GM23338 (cell line): ENCODE measurements at regions not wholly inside any gene's neighbourhood (a gene's known extent, or its start where the extent isn't known, plus 50 kb on each side); places are given as distances from the start of the nearest gene placed in this dataset.

ENCODE experiments used
- ATAC-seq: fragments of 200-7000 bp; cut with Tn5 transposase; 3 replicates; pipeline ENCODE4 v1.9.1; 2020
- DNase-seq: peaks from one replicate; pipeline ENCODE4 v3.0.0-alpha.2; 2015; ENCODE audit warnings: low spot score
- H2AFZ ChIP-seq: fragments of 200-600 bp; sonication (generic); 2 replicates; pipeline ENCODE4 v1.8.0; 2016; ENCODE audit warnings: antibody characterized with exemption, mild to moderate bottlenecking, moderate library complexity
- H3F3A ChIP-seq: fragments of 200-600 bp; sonication (generic); replicated peaks from 2 replicates; pipeline ENCODE4 v1.8.0; 2017; ENCODE audit warnings: antibody characterized with exemption, mixed run types, low read depth
- H3K27ac ChIP-seq: fragments of 200-600 bp; sonication (generic); 2 replicates; pipeline ENCODE4 v1.6.1; 2016; ENCODE audit warnings: low read depth
- H3K27me3 ChIP-seq: fragments of 200-600 bp; sonication (generic); 2 replicates; pipeline ENCODE4 v1.8.0; 2016; ENCODE audit warnings: mild to moderate bottlenecking, mixed run types, moderate library complexity; ENCODE audit not compliant: insufficient read depth
- H3K36me3 ChIP-seq: fragments of 200-600 bp; sonication (generic); 2 replicates; pipeline ENCODE4 v1.8.0; 2016; ENCODE audit warnings: mild to moderate bottlenecking; ENCODE audit not compliant: insufficient read depth
- H3K4me1 ChIP-seq: fragments of 200-600 bp; sonication (generic); 2 replicates; pipeline ENCODE4 v1.8.0; 2016; ENCODE audit warnings: mild to moderate bottlenecking, moderate library complexity; ENCODE audit not compliant: insufficient read depth
- H3K4me2 ChIP-seq: fragments of 200-600 bp; sonication (generic); 2 replicates; pipeline ENCODE4 v1.7.1; 2017; ENCODE audit warnings: mixed run types
- H3K4me3 ChIP-seq: fragments of 200-600 bp; sonication (generic); 2 replicates; pipeline ENCODE4 v1.6.1; 2016; ENCODE audit warnings: mixed run types
- H3K79me2 ChIP-seq: fragments of 200-600 bp; sonication (generic); replicated peaks from 2 replicates; pipeline ENCODE4 v1.8.0; 2017; ENCODE audit warnings: mild to moderate bottlenecking; ENCODE audit not compliant: insufficient read depth
- H3K9me2 ChIP-seq: fragments of 200-600 bp; sonication (generic); 2 replicates; pipeline ENCODE4 v1.8.0; 2017; ENCODE audit not compliant: insufficient read depth
- H4K20me1 ChIP-seq: fragments of 200-600 bp; sonication (generic); replicated peaks from 2 replicates; pipeline ENCODE4 v1.8.0; 2017; ENCODE audit warnings: mild to moderate bottlenecking; ENCODE audit not compliant: insufficient read depth
- H3K27ac Mint-ChIP-seq: 2 replicates; pipeline ENCODE4 v1.8.0; 2020; ENCODE audit warnings: inconsistent platforms, mild to moderate bottlenecking, moderate library complexity, mixed read lengths
- H3K27me3 Mint-ChIP-seq: 3 replicates; pipeline ENCODE4 v1.8.0; 2022; ENCODE audit warnings: low read depth, mild to moderate bottlenecking, moderate library complexity, mixed read lengths, inconsistent platforms; ENCODE audit not compliant: insufficient read depth, poor library complexity
- H3K36me3 Mint-ChIP-seq: 3 replicates; pipeline ENCODE4 v1.8.0; 2021; ENCODE audit warnings: low read depth, mild to moderate bottlenecking, inconsistent platforms, moderate library complexity, mixed read lengths
- H3K4me1 Mint-ChIP-seq: 3 replicates; pipeline ENCODE4 v1.8.0; 2020; ENCODE audit warnings: mild to moderate bottlenecking, inconsistent platforms, mixed read lengths
- H3K4me3 Mint-ChIP-seq: 3 replicates; pipeline ENCODE4 v1.8.0; 2021; ENCODE audit warnings: moderate library complexity, mild to moderate bottlenecking, inconsistent platforms, mixed read lengths
- H3K9me3 Mint-ChIP-seq: 3 replicates; pipeline ENCODE4 v1.8.0; 2020; ENCODE audit warnings: moderate library complexity, mild to moderate bottlenecking, inconsistent platforms, mixed read lengths
- CREB1 ChIP-seq: fragments of 250-450 bp; sonication (Bioruptor Pico); IDR thresholded peaks from 2 replicates; pipeline ENCODE4 v1.5.0; 2020; ENCODE audit warnings: low read depth, mild to moderate bottlenecking, moderate library complexity
- CTCF ChIP-seq, 2 experiments: fragments of 200-600 bp in 1 of 2; sonication (generic) in 1 of 2; conservative IDR thresholded peaks; 2 replicates each; pipeline versions ENCODE4 v1.5.1 to v1.6.1; 2016 to 2017; ENCODE audit warnings: antibody characterized with exemption in 2 of 2, low read depth in 2 of 2, mild to moderate bottlenecking in 2 of 2, moderate library complexity in 1 of 2
- ETS1 ChIP-seq: IDR thresholded peaks from 2 replicates; pipeline ENCODE4 v1.6.1; 2016; ENCODE audit warnings: antibody characterized with exemption
- EZH2 ChIP-seq: fragments of 200-600 bp; sonication (generic); IDR thresholded peaks from one replicate; pipeline ENCODE4 v1.8.0; 2017; ENCODE audit warnings: antibody characterized with exemption, mild to moderate bottlenecking, low read depth; ENCODE audit not compliant: unreplicated experiment
- EZH2phosphoT487 ChIP-seq: fragments of 200-600 bp; sonication (generic); IDR thresholded peaks from one replicate; pipeline ENCODE4 v1.8.1; 2018; ENCODE audit warnings: antibody characterized with exemption; ENCODE audit not compliant: unreplicated experiment
- JUNB ChIP-seq: IDR thresholded peaks from one replicate; pipeline ENCODE4 v1.6.1; 2016; ENCODE audit warnings: antibody characterized with exemption; ENCODE audit not compliant: unreplicated experiment
- NANOG ChIP-seq: IDR thresholded peaks from 2 replicates; pipeline ENCODE4 v1.6.1; 2016; ENCODE audit warnings: antibody characterized with exemption, borderline replicate concordance
- STAT1 ChIP-seq: IDR thresholded peaks from one replicate; pipeline ENCODE4 v1.6.1; 2016; ENCODE audit warnings: antibody characterized with exemption; ENCODE audit not compliant: unreplicated experiment
- ZNF114 ChIP-seq: fragments of 250-450 bp; sonication (Bioruptor Pico); IDR thresholded peaks from 2 replicates; pipeline ENCODE4 v1.5.0; 2020; ENCODE audit warnings: mild to moderate bottlenecking, moderate library complexity
- ZNF462 ChIP-seq: fragments of 250-450 bp; sonication (Bioruptor Pico); IDR thresholded peaks from 2 replicates; pipeline ENCODE4 v1.5.0; 2020; ENCODE audit warnings: mild to moderate bottlenecking, moderate library complexity

- Histone ChIP-seq H3K27me3 (no peaks in the 10 kb centered on the region), H3K27ac (no peak overlapping the region), H3K36me3 (no peaks in the 10 kb centered on the region), H3K79me2 (no peaks in the 10 kb centered on the region), H4K20me1 (no peaks in the 10 kb centered on the region), H3K4me2 (no peak overlapping the region), H3K9me2 (no peaks in the 10 kb centered on the region), H3K4me3 (no peak overlapping the region), H3K4me1 (no peaks in the 10 kb centered on the region), H3F3A (no peaks in the 10 kb centered on the region), H2AFZ (no peak overlapping the region)
- H3K4me1 Mint-ChIP-seq, result no peaks in the 10 kb centered on the region
- no peaks in the 10 kb centered on the region for H3K9me3 Mint-ChIP-seq
- TF ChIP-seq CREB1 (CRISPR knock-in tag), result no peak
- no peaks in the 10 kb centered on the region for H3K36me3 Mint-ChIP-seq
- ATAC-seq (no peak), DNase-seq (no peak)
- H3K4me3 Mint-ChIP-seq, result no peak overlapping the region
- no peaks in the 10 kb centered on the region for H3K27me3 Mint-ChIP-seq
- H3K27ac Mint-ChIP-seq, result no peak overlapping the region
These were observed 760.4 kb downstream of the ADCYAP1 start for GRCh38 chr18:1665079-1665478.

GRCh38 chr18:1668279-1668678 is 763.6 kb downstream of the ADCYAP1 start:
- Mint-ChIP-seq H3K27me3 (no peaks in the 10 kb centered on the region), H3K4me1 (no peaks in the 10 kb centered on the region), H3K4me3 (no peak overlapping the region), H3K36me3 (no peaks in the 10 kb centered on the region), H3K9me3 (peaks cover 6% of the 10 kb centered on the region; the same call in 1 of the 3 replicates), H3K27ac (no peak overlapping the region)
- Histone ChIP-seq H3K27ac (no peak overlapping the region), H3F3A (no peaks in the 10 kb centered on the region), H3K4me3 (no peak overlapping the region), H3K4me2 (no peak overlapping the region), H3K79me2 (no peaks in the 10 kb centered on the region), H4K20me1 (no peaks in the 10 kb centered on the region), H3K9me2 (no peaks in the 10 kb centered on the region), H3K27me3 (no peaks in the 10 kb centered on the region), H2AFZ (no peak overlapping the region), H3K36me3 (no peaks in the 10 kb centered on the region), H3K4me1 (no peaks in the 10 kb centered on the region)
- DNase-seq (no peak), ATAC-seq (no peak)
- no peak for TF ChIP-seq CTCF (conservative IDR thresholded peaks at IDR 0.05; ENCODE audit: low read depth in 2 of 2)
- no peak for TF ChIP-seq JUNB
- TF ChIP-seq NANOG, result no peak
- TF ChIP-seq STAT1, result no peak
- no peak for TF ChIP-seq EZH2
- TF ChIP-seq CREB1 (CRISPR knock-in tag), result no peak
- TF ChIP-seq ZNF114 (CRISPR knock-in tag), result no peak
- TF ChIP-seq ZNF462 (CRISPR knock-in tag), result no peak
- TF ChIP-seq EZH2phosphoT487, result no peak
- TF ChIP-seq ETS1, result no peak
